Thoracic aorta (tissue), 2 donors: ENCODE measurements at regions not wholly inside any gene's neighbourhood (a gene's known extent, or its start where the extent isn't known, plus 50 kb on each side); places are given as distances from the start of the nearest gene placed in this dataset.

ENCODE experiments used
- ATAC-seq: fragments of 150-250 bp; one replicate; pipeline ENCODE4 v1.8.0; 2017; ENCODE audit warnings: low read depth; ENCODE audit not compliant: insufficient number of reproducible peaks, low FRiP score
- DNase-seq: peaks from one replicate; pipeline ENCODE4 v3.0.0-alpha.2; 2020; ENCODE audit warnings: low spot score
- H3K27ac ChIP-seq, 2 donors: fragments of 200-600 bp; sonication (generic); 1 replicate in 1 of 2; 2 replicates in 1 of 2; pipeline ENCODE4 v1.5.1; 2016; ENCODE audit warnings: mild to moderate bottlenecking in 2 of 2, moderate library complexity in 2 of 2
- H3K27me3 ChIP-seq: fragments of 200-600 bp; sonication (generic); replicated peaks from 2 replicates; pipeline ENCODE4 v1.6.0; 2016; ENCODE audit warnings: mild to moderate bottlenecking; ENCODE audit not compliant: insufficient read depth
- H3K36me3 ChIP-seq: fragments of 200-600 bp; sonication (generic); one replicate; pipeline ENCODE4 v1.5.1; 2016
- H3K4me1 ChIP-seq, 2 donors: fragments of 200-600 bp; sonication (generic); 1 replicate in 1 of 2; 2 replicates in 1 of 2; pipeline versions ENCODE4 v1.5.1 to v1.6.0; 2016; ENCODE audit warnings: low read depth in 2 of 2, mild to moderate bottlenecking in 1 of 2; ENCODE audit not compliant: control insufficient read depth in 1 of 2
- H3K4me3 ChIP-seq: fragments of 200-600 bp; sonication (generic); 2 replicates; pipeline ENCODE4 v1.5.1; 2016; ENCODE audit warnings: mild to moderate bottlenecking
- H3K9me3 ChIP-seq: fragments of 200-600 bp; sonication (generic); 2 replicates; pipeline ENCODE4 v1.5.1; 2016
- TF ChIP-seq, protein P1 (sequence below): fragments of 200-600 bp; sonication (generic); IDR thresholded peaks from one replicate; pipeline ENCODE4 v1.5.1; 2019; ENCODE audit warnings: antibody characterized with exemption

GRCh38 chr12:18939051-18939450 is 190.5 kb upstream of the PLEKHA5 start:
- H3K9me3 ChIP-seq: no peaks in the 10 kb centered on the region
- H3K4me3 ChIP-seq: no peak overlapping the region
- no peak overlapping the region for H3K27ac ChIP-seq
- no peaks in the 10 kb centered on the region for H3K4me1 ChIP-seq
- DNase-seq (no peak), ATAC-seq (no peak)
- H3K27me3 ChIP-seq: no peaks in the 10 kb centered on the region
- TF ChIP-seq, protein P1, sequence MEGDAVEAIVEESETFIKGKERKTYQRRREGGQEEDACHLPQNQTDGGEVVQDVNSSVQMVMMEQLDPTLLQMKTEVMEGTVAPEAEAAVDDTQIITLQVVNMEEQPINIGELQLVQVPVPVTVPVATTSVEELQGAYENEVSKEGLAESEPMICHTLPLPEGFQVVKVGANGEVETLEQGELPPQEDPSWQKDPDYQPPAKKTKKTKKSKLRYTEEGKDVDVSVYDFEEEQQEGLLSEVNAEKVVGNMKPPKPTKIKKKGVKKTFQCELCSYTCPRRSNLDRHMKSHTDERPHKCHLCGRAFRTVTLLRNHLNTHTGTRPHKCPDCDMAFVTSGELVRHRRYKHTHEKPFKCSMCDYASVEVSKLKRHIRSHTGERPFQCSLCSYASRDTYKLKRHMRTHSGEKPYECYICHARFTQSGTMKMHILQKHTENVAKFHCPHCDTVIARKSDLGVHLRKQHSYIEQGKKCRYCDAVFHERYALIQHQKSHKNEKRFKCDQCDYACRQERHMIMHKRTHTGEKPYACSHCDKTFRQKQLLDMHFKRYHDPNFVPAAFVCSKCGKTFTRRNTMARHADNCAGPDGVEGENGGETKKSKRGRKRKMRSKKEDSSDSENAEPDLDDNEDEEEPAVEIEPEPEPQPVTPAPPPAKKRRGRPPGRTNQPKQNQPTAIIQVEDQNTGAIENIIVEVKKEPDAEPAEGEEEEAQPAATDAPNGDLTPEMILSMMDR: no peak
- H3K36me3 ChIP-seq: no peaks in the 10 kb centered on the region

DNA sequence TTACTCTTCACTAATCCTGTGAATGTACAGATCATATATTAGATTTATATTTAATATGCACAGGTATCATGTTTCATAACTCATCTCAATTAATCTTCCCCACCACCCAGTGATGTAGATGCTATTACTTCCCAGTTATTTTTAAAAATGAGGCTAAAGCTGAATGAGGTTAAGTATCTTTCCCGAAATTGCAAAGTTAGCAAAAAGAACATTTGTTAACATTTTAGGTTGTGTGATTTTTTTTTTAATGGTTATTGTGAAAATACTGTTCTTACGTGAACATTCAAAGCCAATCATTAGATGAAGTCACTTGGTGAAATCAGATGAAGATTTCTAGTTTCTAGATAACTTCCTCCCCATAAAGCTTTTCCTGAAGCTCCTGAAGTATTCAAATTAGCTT is 186.9 kb upstream of the PLEKHA5 start:
- H3K4me1 ChIP-seq: no peaks in the 10 kb centered on the region
- no peaks in the 10 kb centered on the region for H3K9me3 ChIP-seq
- H3K4me3 ChIP-seq: no peak overlapping the region
- TF ChIP-seq, protein P1: no peak
- H3K36me3 ChIP-seq: no peaks in the 10 kb centered on the region
- DNase-seq (no peak), ATAC-seq (no peak)
- H3K27ac ChIP-seq: no peak overlapping the region
- H3K27me3 ChIP-seq: no peaks in the 10 kb centered on the region

- TF ChIP-seq, protein P1: no peak
- DNase-seq: no peak
- no peak for ATAC-seq
- Histone ChIP-seq H3K9me3 (no peaks in the 10 kb centered on the region), H3K27ac (no peak overlapping the region), H3K27me3 (no peaks in the 10 kb centered on the region), H3K4me1 (no peaks in the 10 kb centered on the region), H3K4me3 (no peak overlapping the region), H3K36me3 (no peaks in the 10 kb centered on the region)
Measured at GRCh38 chr12:18943200-18943599, 186.3 kb upstream of the PLEKHA5 start.

DNA sequence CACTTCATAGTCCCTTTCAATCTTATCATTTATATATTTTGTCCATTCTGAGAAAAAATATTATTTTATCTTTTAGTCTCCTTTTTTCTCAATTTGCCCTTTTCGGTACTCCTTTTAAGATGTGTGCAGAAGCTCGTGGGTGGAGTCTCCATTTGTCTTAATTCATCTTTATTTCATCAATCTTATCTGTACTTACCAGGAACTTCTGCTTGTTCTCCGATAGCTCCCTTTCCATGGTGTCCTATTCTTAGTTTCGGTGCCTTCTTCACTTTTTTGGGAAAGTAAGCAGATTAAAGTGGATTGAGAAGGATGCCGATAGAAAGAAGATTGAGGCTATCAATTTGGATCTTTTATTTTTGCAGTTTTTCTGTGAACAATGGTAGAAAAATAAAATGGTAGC is 183.4 kb upstream of the PLEKHA5 start:
- Histone ChIP-seq H3K36me3 (no peaks in the 10 kb centered on the region), H3K27me3 (no peaks in the 10 kb centered on the region), H3K4me3 (no peak overlapping the region), H3K9me3 (no peaks in the 10 kb centered on the region), H3K4me1 (no peaks in the 10 kb centered on the region), H3K27ac (no peak overlapping the region)
- ATAC-seq (no peak), DNase-seq (no peak)
- TF ChIP-seq, protein P1: no peak

- DNase-seq (no peak), ATAC-seq (no peak)
- Histone ChIP-seq H3K36me3 (no peaks in the 10 kb centered on the region), H3K9me3 (no peaks in the 10 kb centered on the region), H3K4me1 (no peaks in the 10 kb centered on the region), H3K27me3 (no peaks in the 10 kb centered on the region), H3K4me3 (no peak overlapping the region), H3K27ac (no peak overlapping the region)
- TF ChIP-seq, protein P1: no peak
Measured at GRCh38 chr12:18951218-18951617, 178.3 kb upstream of the PLEKHA5 start.
